ENCODE measurements at regions not wholly inside any gene's neighbourhood (a gene's known extent, or its start where the extent isn't known, plus 50 kb on each side); places are given as distances from the start of the nearest gene placed in this dataset.
"Not testable (repeated sequence)": the region's sequence is repeated elsewhere in the genome, so short reads cannot be mapped to it uniquely, and the experiment has no call there.

DNA sequence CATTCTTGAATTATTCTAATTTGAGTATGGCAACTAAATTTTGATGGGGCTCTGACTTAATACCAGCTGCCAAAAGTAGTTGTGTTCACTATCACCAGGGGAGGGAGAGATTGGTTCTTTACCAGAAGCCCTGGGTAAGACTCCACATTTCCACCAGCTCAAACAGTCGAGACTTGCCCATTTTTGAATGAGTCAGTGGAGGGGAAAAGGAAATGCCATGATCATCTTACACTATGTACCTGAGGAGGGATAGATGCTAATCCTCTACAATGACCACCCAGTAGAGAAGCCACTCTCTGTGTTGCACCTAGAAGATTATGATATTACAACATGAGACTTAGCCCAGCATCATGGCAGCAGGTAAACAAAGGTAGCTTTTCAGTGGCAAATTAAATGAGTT, 77.0 kb upstream of the SGK1 start:
- TF ChIP-seq CTCF (IDR thresholded peaks at IDR 0.05) = no peak
- peak overlapping the region; percentile 14 for H3K27ac ChIP-seq
- H3K27me3 ChIP-seq = no peaks in the 10 kb centered on the region

DNA sequence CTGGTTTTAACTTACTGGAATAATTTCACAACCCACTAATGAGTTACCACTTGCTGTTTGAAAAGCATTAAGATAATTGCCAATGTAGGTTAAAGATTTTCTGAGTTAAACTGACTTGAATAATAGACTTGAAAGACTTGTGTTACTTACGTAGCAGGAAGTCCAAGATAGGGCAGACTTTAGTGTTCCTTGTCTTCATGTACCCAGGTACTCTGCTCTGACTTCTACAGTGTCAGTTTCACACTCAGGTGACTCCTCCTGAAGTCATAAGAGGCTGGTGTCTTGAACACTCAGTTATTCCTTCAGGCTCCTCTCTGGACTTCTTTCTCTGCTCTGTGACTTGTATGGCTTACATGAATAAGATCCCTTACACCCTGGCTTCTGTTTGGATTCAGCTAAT, 76.3 kb upstream of the SGK1 start:
- peaks cover 2 to 12% of the 10 kb centered on the region in 2 experiments for H3K4me1 ChIP-seq (ENCODE audit: control insufficient read depth in 1 of 2, insufficient read depth in 1 of 2, low read depth in 1 of 2, low read length in 1 of 2)
- peak overlapping the region; percentile 14 for H3K27ac ChIP-seq
- H3K27me3 ChIP-seq = no peaks in the 10 kb centered on the region
- no peaks in the 10 kb centered on the region for H3K9me3 ChIP-seq
- no peak overlapping the region for H3K4me3 ChIP-seq (ENCODE audit: low read depth in 1 of 2, low read length in 1 of 2)
- no peaks in the 10 kb centered on the region for H3K36me3 ChIP-seq
- TF ChIP-seq CTCF (IDR thresholded peaks at IDR 0.05) = no peak

More for the DNA sequence above, 77.0 kb upstream of the SGK1 start:
- Histone ChIP-seq H3K9me3 (no peaks in the 10 kb centered on the region), H3K4me1 (ENCODE audit: control insufficient read depth in 1 of 2, insufficient read depth in 1 of 2, low read depth in 1 of 2, low read length in 1 of 2) (peaks cover 0 to 7% of the 10 kb centered on the region in 2 experiments), H3K36me3 (no peaks in the 10 kb centered on the region), H3K4me3 (ENCODE audit: low read depth in 1 of 2, low read length in 1 of 2) (no peak overlapping the region)

DNA sequence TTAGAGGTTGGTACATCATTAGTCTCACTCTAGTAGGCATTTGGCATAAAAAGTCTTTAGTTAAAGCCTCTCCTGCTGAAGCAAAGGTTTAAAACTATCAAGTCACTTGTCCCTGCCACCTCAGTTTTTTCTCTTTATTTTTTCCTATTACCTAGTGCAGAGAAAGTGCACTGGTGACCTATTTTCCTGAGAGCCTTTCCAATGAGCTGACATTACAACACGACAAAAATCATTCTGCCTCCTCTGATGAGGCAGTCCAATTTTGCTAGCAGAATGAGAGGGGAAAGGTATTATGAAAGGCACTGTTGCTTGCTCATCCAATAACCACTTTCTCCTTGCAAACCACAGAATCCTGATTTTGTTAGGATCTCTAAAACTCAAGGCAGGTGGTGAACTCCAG, 73.3 kb upstream of the SGK1 start:
- Histone ChIP-seq H3K4me1 (ENCODE audit: control insufficient read depth in 1 of 2, insufficient read depth in 1 of 2, low read depth in 1 of 2, low read length in 1 of 2) (peaks cover 5 to 12% of the 10 kb centered on the region in 2 experiments), H3K27me3 (no peaks in the 10 kb centered on the region), H3K9me3 (no peaks in the 10 kb centered on the region), H3K4me3 (ENCODE audit: low read depth in 1 of 2, low read length in 1 of 2) (no peak overlapping the region), H3K27ac (no peak overlapping the region), H3K36me3 (no peaks in the 10 kb centered on the region)
- no peak for TF ChIP-seq CTCF (IDR thresholded peaks at IDR 0.05)

GRCh38 chr6:134389658-134390057, 71.7 kb upstream of the SGK1 start:
- no peak overlapping the region for H3K4me3 ChIP-seq (ENCODE audit: low read depth in 1 of 2, low read length in 1 of 2)

GRCh38 chr6:134389129-134389528, 71.2 kb upstream of the SGK1 start:
- peak overlapping the region; percentile 18 for H3K27ac ChIP-seq
- no peak for TF ChIP-seq CTCF (IDR thresholded peaks at IDR 0.05)

More at GRCh38 chr6:134389658-134390057, 71.7 kb upstream of the SGK1 start:
- Histone ChIP-seq H3K4me1 (ENCODE audit: control insufficient read depth in 1 of 2, insufficient read depth in 1 of 2, low read depth in 1 of 2, low read length in 1 of 2) (peaks cover 5 to 12% of the 10 kb centered on the region in 2 experiments), H3K27ac (no peak overlapping the region), H3K27me3 (no peaks in the 10 kb centered on the region), H3K9me3 (no peaks in the 10 kb centered on the region), H3K36me3 (no peaks in the 10 kb centered on the region)
- TF ChIP-seq CTCF (IDR thresholded peaks at IDR 0.05) = no peak

GRCh38 chr6:134386482-134386881, 68.6 kb upstream of the SGK1 start:
- H3K27ac ChIP-seq; H3K9me3 ChIP-seq; H3K4me3 ChIP-seq (ENCODE audit: low read depth in 1 of 2, low read length in 1 of 2); H3K27me3 ChIP-seq; H3K36me3 ChIP-seq: not testable (repeated sequence)
- peaks cover 5 to 12% of the 10 kb centered on the region in 2 experiments for H3K4me1 ChIP-seq (ENCODE audit: control insufficient read depth in 1 of 2, insufficient read depth in 1 of 2, low read depth in 1 of 2, low read length in 1 of 2)

More at GRCh38 chr6:134389129-134389528, 71.2 kb upstream of the SGK1 start:
- no peaks in the 10 kb centered on the region for H3K9me3 ChIP-seq
- H3K4me3 ChIP-seq (ENCODE audit: low read depth in 1 of 2, low read length in 1 of 2) = no peak overlapping the region
- H3K4me1 ChIP-seq (ENCODE audit: control insufficient read depth in 1 of 2, insufficient read depth in 1 of 2, low read depth in 1 of 2, low read length in 1 of 2) = peaks cover 5 to 12% of the 10 kb centered on the region in 2 experiments
- H3K36me3 ChIP-seq = no peaks in the 10 kb centered on the region
- H3K27me3 ChIP-seq = no peaks in the 10 kb centered on the region
